ENCODE measurements at regions not wholly inside any gene's neighbourhood (a gene's known extent, or its start where the extent isn't known, plus 50 kb on each side); places are given as distances from the start of the nearest gene placed in this dataset.

DNA sequence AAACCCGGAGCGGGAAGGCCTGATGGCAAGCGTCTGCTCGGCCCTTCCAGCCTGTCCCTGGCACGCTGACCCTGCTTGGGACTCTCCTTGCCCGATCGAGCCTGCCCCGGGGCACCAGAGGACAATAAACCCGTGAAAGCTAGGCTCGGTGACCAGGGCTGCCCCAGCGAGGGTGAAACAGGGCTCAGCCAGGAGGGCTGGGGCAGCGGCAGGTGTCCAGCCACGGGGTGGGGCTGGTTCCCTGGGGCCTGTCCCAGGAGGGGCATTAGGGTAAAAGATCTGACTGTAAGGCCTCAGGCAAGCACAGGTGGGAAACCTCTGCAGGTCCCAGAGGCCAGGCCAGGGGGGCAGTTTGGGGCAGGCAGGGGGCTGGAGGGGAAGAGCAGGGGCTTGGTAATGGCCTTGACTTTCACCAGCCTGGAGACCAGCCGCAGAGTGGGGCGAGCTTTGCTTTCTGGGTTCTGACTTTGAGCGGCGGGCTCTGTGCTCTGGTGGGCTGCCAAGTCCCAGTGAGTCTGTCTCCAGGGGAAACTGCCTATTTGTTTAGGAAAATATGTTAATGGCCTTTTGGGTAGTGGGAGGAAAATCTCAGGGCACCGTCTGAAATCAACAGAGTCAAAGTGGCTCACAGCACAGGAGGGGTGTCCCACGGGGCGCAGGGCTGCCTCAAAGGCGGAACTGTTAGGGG, 68.2 kb upstream of the INPP5A start:
- intact Hi-C loops (cut with micrococcal nuclease): no loop called here
- no peaks in the 10 kb centered on the region for H3K36me3 ChIP-seq (ENCODE audit: low read depth, low read length)
- H3K4me2 ChIP-seq (ENCODE audit: low read length): no peak overlapping the region
- no peaks in the 10 kb centered on the region for H4K20me1 ChIP-seq (ENCODE audit: low read length)
- no peak overlapping the region for H3K4me3 ChIP-seq (ENCODE audit: low read length)
- TF ChIP-seq, protein P1, sequence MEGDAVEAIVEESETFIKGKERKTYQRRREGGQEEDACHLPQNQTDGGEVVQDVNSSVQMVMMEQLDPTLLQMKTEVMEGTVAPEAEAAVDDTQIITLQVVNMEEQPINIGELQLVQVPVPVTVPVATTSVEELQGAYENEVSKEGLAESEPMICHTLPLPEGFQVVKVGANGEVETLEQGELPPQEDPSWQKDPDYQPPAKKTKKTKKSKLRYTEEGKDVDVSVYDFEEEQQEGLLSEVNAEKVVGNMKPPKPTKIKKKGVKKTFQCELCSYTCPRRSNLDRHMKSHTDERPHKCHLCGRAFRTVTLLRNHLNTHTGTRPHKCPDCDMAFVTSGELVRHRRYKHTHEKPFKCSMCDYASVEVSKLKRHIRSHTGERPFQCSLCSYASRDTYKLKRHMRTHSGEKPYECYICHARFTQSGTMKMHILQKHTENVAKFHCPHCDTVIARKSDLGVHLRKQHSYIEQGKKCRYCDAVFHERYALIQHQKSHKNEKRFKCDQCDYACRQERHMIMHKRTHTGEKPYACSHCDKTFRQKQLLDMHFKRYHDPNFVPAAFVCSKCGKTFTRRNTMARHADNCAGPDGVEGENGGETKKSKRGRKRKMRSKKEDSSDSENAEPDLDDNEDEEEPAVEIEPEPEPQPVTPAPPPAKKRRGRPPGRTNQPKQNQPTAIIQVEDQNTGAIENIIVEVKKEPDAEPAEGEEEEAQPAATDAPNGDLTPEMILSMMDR (conservative IDR thresholded peaks at IDR 0.05; ENCODE audit: low read depth, low read length): no peak
- TF ChIP-seq EZH2 (IDR thresholded peaks at IDR 0.05; ENCODE audit: low read length, unreplicated experiment) (no peak), EZH2phosphoT487 (IDR thresholded peaks at IDR 0.05; ENCODE audit: borderline replicate concordance, low read length) (no peak)
- no peaks in the 10 kb centered on the region for H3F3A ChIP-seq (ENCODE audit: low read length, unreplicated experiment)
- no peaks in the 10 kb centered on the region for H3K79me2 ChIP-seq (ENCODE audit: low read length)
- CTCF ChIA-PET: no interaction called here
- H3K27me3 ChIP-seq (ENCODE audit: low read length): no peaks in the 10 kb centered on the region
- H3K4me1 ChIP-seq (ENCODE audit: insufficient read depth, low read length): no peaks in the 10 kb centered on the region
- no peak overlapping the region for H3K27ac ChIP-seq (ENCODE audit: low read length)
- H2AFZ ChIP-seq (ENCODE audit: low read length): no peak overlapping the region
- no peak for ATAC-seq
- H3K9ac ChIP-seq (ENCODE audit: low read length): no peak overlapping the region
- no peaks in the 10 kb centered on the region for H3K9me2 ChIP-seq (replicated peaks; ENCODE audit: low read length)
- POLR2A ChIA-PET (ENCODE audit: unreplicated experiment): no interaction called here
- no peak for DNase-seq
- H3K9me3 ChIP-seq (ENCODE audit: low read length): no peaks in the 10 kb centered on the region
- BruUV-seq (replicated peaks): no TSS peak

- Histone ChIP-seq H3K9me2 (replicated peaks; ENCODE audit: low read length) (no peaks in the 10 kb centered on the region), H3K9me3 (ENCODE audit: low read length) (no peaks in the 10 kb centered on the region), H4K20me1 (ENCODE audit: low read length) (no peaks in the 10 kb centered on the region), H3K36me3 (ENCODE audit: low read depth, low read length) (no peaks in the 10 kb centered on the region), H3F3A (ENCODE audit: low read length, unreplicated experiment) (no peaks in the 10 kb centered on the region), H2AFZ (ENCODE audit: low read length) (no peak overlapping the region), H3K4me2 (ENCODE audit: low read length) (no peak overlapping the region), H3K4me1 (ENCODE audit: insufficient read depth, low read length) (no peaks in the 10 kb centered on the region), H3K79me2 (ENCODE audit: low read length) (no peaks in the 10 kb centered on the region), H3K4me3 (ENCODE audit: low read length) (no peak overlapping the region), H3K27me3 (ENCODE audit: low read length) (no peaks in the 10 kb centered on the region), H3K9ac (ENCODE audit: low read length) (no peak overlapping the region), H3K27ac (ENCODE audit: low read length) (no peak overlapping the region)
- intact Hi-C loops (cut with micrococcal nuclease): loop anchor here (5.0 kb wide), 1 partner anchor 47 kb away; no protein-coding TSS in a partner anchor
- DNase-seq: no peak
- CTCF ChIA-PET: no interaction called here
- no peak for ATAC-seq
- BruUV-seq (replicated peaks): no TSS peak
- POLR2A ChIA-PET (ENCODE audit: unreplicated experiment): no interaction called here
- TF ChIP-seq EZH2phosphoT487 (IDR thresholded peaks at IDR 0.05; ENCODE audit: borderline replicate concordance, low read length) (no peak), EZH2 (IDR thresholded peaks at IDR 0.05; ENCODE audit: low read length, unreplicated experiment) (no peak)
- TF ChIP-seq, protein P1 (conservative IDR thresholded peaks at IDR 0.05; ENCODE audit: low read depth, low read length): no peak
These were observed 67.0 kb upstream of the INPP5A start for GRCh38 chr10:132470410-132471124.

DNA sequence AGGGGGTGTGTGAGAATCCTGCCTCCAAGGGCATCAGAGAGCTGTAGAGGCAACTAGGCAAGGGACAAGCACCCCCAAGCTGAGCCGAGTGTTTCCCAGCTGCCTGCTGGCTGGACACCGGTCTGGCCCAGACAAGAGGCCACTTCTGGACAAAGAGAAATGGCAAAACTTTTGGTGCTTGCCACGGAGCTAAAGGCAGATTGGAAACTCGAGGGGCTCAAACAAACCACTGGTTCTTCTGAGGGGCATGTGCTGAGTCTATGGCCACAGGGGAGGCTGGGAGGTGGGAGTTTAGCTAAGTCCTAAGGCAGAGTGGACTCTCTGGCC, 66.5 kb upstream of the INPP5A start:
- no TSS peak for BruUV-seq (replicated peaks)
- H2AFZ ChIP-seq (ENCODE audit: low read length): no peak overlapping the region
- no peaks in the 10 kb centered on the region for H3K9me3 ChIP-seq (ENCODE audit: low read length)
- CTCF ChIA-PET: no interaction called here
- no peaks in the 10 kb centered on the region for H3K27me3 ChIP-seq (ENCODE audit: low read length)
- H3K4me2 ChIP-seq (ENCODE audit: low read length): no peak overlapping the region
- H4K20me1 ChIP-seq (ENCODE audit: low read length): no peaks in the 10 kb centered on the region
- H3K4me1 ChIP-seq (ENCODE audit: insufficient read depth, low read length): no peaks in the 10 kb centered on the region
- H3K79me2 ChIP-seq (ENCODE audit: low read length): no peaks in the 10 kb centered on the region
- intact Hi-C loops (cut with micrococcal nuclease): loop anchor here (5.0 kb wide), 1 partner anchor 46 kb away; no protein-coding TSS in a partner anchor
- H3F3A ChIP-seq (ENCODE audit: low read length, unreplicated experiment): no peaks in the 10 kb centered on the region
- H3K9me2 ChIP-seq (replicated peaks; ENCODE audit: low read length): no peaks in the 10 kb centered on the region
- no peak for ATAC-seq
- POLR2A ChIA-PET (ENCODE audit: unreplicated experiment): no interaction called here
- H3K4me3 ChIP-seq (ENCODE audit: low read length): no peak overlapping the region
- no peak overlapping the region for H3K9ac ChIP-seq (ENCODE audit: low read length)
- TF ChIP-seq, protein P1 (conservative IDR thresholded peaks at IDR 0.05; ENCODE audit: low read depth, low read length): no peak
- TF ChIP-seq EZH2phosphoT487 (IDR thresholded peaks at IDR 0.05; ENCODE audit: borderline replicate concordance, low read length): no peak
- no peak for TF ChIP-seq EZH2 (IDR thresholded peaks at IDR 0.05; ENCODE audit: low read length, unreplicated experiment)
- H3K36me3 ChIP-seq (ENCODE audit: low read depth, low read length): no peaks in the 10 kb centered on the region
- no peak overlapping the region for H3K27ac ChIP-seq (ENCODE audit: low read length)
- no peak for DNase-seq
